HEK293 (cell line): ENCODE measurements at regions not wholly inside any gene's neighbourhood (a gene's known extent, or its start where the extent isn't known, plus 50 kb on each side); places are given as distances from the start of the nearest gene placed in this dataset.

Source experiments
- KLF9 ChIP-seq: fragments of 450-650 bp; formaldehyde crosslinking; IDR thresholded peaks from 2 replicates; pipeline ENCODE4 v1.5.1; 2016; ENCODE audit warnings: missing biosample characterization, missing genetic modification characterization, low read depth
- MYNN ChIP-seq: fragments of 450-650 bp; formaldehyde crosslinking; IDR thresholded peaks from 2 replicates; pipeline ENCODE4 v1.5.1; 2016; ENCODE audit warnings: missing biosample characterization, missing genetic modification characterization, borderline replicate concordance
- ZFP41 ChIP-seq: fragments of 450-650 bp; formaldehyde crosslinking; IDR thresholded peaks from 2 replicates; pipeline ENCODE4 v1.5.1; 2016; ENCODE audit warnings: missing biosample characterization, missing genetic modification characterization, borderline replicate concordance
- ZNF24 ChIP-seq: fragments of 450-650 bp; formaldehyde crosslinking; IDR thresholded peaks from 2 replicates; pipeline ENCODE4 v1.5.1; 2016; ENCODE audit warnings: missing biosample characterization, missing genetic modification characterization
- ZNF274 ChIP-seq, 2 experiments: fragments of 200-500 bp in 1 of 2; fragments of 450-650 bp in 1 of 2; sonication (Bioruptor generic) in 1 of 2; formaldehyde crosslinking in 1 of 2; IDR thresholded peaks; 2 replicates each; pipeline versions ENCODE4 v1.5.1 to v1.6.1; 2014 to 2016; ENCODE audit warnings: borderline replicate concordance in 1 of 2, inconsistent platforms in 1 of 2, low read length in 1 of 2, missing biosample characterization in 1 of 2, missing genetic modification characterization in 1 of 2
- ZXDB ChIP-seq: fragments of 450-650 bp; formaldehyde crosslinking; IDR thresholded peaks from 2 replicates; pipeline ENCODE4 v1.5.1; 2016; ENCODE audit warnings: missing biosample characterization, missing genetic modification characterization
- TF ChIP-seq, protein P1 (sequence below): fragments of 450-650 bp; formaldehyde crosslinking; IDR thresholded peaks from 2 replicates; pipeline ENCODE4 v1.5.1; 2016; ENCODE audit warnings: missing biosample characterization, missing genetic modification characterization
- TF ChIP-seq, protein P2 (sequence below): fragments of 450-650 bp; formaldehyde crosslinking; IDR thresholded peaks from 2 replicates; pipeline ENCODE4 v1.5.1; 2016; ENCODE audit warnings: missing biosample characterization, missing genetic modification characterization
- TF ChIP-seq, protein P3 (sequence below): fragments of 450-650 bp; formaldehyde crosslinking; IDR thresholded peaks from 2 replicates; pipeline ENCODE4 v1.5.1; 2016; ENCODE audit warnings: missing biosample characterization, missing genetic modification characterization

DNA sequence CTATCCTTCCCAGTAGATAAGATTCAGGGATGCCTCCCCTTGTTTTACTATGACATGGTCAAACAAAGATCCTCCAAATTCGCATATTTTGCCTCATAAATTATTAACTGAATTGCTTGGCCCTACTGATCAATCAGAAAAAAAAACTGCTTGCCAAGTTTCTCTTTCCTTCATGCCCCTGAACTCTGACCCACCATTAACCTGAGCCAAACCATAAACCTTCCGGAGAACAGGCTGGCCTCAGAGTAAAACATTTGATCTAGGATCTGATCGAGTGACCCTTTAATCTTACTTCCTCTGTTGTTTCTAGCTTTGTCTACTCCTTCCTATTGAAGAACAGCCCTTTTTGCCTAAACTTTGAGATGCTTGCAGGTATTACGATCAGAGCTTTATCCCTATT lies 209.7 kb upstream of the FAM47A start:
- no peak for TF ChIP-seq ZFP41 (tag by site-specific recombination)
- TF ChIP-seq, protein P1, sequence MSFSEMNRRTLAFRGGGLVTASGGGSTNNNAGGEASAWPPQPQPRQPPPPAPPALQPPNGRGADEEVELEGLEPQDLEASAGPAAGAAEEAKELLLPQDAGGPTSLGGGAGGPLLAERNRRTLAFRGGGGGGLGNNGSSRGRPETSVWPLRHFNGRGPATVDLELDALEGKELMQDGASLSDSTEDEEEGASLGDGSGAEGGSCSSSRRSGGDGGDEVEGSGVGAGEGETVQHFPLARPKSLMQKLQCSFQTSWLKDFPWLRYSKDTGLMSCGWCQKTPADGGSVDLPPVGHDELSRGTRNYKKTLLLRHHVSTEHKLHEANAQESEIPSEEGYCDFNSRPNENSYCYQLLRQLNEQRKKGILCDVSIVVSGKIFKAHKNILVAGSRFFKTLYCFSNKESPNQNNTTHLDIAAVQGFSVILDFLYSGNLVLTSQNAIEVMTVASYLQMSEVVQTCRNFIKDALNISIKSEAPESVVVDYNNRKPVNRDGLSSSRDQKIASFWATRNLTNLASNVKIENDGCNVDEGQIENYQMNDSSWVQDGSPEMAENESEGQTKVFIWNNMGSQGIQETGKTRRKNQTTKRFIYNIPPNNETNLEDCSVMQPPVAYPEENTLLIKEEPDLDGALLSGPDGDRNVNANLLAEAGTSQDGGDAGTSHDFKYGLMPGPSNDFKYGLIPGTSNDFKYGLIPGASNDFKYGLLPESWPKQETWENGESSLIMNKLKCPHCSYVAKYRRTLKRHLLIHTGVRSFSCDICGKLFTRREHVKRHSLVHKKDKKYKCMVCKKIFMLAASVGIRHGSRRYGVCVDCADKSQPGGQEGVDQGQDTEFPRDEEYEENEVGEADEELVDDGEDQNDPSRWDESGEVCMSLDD (tag by site-specific recombination): no peak
- no peak for TF ChIP-seq ZXDB (tag by site-specific recombination)
- TF ChIP-seq MYNN (tag by site-specific recombination): no peak
- TF ChIP-seq KLF9: no peak
- TF ChIP-seq ZNF24 (tag by site-specific recombination): no peak
- TF ChIP-seq, protein P2, sequence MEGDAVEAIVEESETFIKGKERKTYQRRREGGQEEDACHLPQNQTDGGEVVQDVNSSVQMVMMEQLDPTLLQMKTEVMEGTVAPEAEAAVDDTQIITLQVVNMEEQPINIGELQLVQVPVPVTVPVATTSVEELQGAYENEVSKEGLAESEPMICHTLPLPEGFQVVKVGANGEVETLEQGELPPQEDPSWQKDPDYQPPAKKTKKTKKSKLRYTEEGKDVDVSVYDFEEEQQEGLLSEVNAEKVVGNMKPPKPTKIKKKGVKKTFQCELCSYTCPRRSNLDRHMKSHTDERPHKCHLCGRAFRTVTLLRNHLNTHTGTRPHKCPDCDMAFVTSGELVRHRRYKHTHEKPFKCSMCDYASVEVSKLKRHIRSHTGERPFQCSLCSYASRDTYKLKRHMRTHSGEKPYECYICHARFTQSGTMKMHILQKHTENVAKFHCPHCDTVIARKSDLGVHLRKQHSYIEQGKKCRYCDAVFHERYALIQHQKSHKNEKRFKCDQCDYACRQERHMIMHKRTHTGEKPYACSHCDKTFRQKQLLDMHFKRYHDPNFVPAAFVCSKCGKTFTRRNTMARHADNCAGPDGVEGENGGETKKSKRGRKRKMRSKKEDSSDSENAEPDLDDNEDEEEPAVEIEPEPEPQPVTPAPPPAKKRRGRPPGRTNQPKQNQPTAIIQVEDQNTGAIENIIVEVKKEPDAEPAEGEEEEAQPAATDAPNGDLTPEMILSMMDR (tag by site-specific recombination): no peak
- TF ChIP-seq ZNF274 (IDR thresholded peaks at IDR 0.05; ENCODE audit: low read length): no peak
- TF ChIP-seq ZNF274 (tag by site-specific recombination; IDR thresholded peaks at IDR 0.05; ENCODE audit: borderline replicate concordance): no peak
- TF ChIP-seq, protein P3, sequence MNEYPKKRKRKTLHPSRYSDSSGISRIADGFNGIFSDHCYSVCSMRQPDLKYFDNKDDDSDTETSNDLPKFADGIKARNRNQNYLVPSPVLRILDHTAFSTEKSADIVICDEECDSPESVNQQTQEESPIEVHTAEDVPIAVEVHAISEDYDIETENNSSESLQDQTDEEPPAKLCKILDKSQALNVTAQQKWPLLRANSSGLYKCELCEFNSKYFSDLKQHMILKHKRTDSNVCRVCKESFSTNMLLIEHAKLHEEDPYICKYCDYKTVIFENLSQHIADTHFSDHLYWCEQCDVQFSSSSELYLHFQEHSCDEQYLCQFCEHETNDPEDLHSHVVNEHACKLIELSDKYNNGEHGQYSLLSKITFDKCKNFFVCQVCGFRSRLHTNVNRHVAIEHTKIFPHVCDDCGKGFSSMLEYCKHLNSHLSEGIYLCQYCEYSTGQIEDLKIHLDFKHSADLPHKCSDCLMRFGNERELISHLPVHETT (tag by site-specific recombination): no peak
